ENCODE measurements at regions not wholly inside any gene's neighbourhood (a gene's known extent, or its start where the extent isn't known, plus 50 kb on each side); places are given as distances from the start of the nearest gene placed in this dataset.

DNA sequence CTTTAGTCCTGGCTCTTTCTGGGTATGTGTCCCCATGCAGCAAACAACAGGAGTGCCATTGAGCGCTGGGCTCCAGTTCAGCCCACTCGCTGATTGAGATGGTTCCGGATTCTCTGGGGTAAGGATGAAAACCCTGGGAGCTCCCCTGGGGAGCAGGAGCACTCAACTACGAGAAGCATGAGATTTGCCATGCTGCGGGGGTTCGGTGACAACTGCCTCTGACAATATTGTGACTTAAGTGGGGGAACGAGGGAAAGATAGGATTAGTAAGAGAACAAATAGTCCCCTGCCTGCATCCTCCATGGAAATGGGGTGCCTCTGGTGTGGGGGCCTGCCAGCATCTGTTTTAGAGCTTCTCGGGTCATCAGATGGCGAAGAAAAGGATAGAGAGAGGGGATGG lies 123.6 kb upstream of the IPO9 start:
- Histone ChIP-seq H3K9me3 (ENCODE audit: control insufficient read depth in 2 of 3, insufficient read depth in 1 of 3, low read length in 3 of 3) (no peaks in the 10 kb centered on the region), H3K27me3 (ENCODE audit: control insufficient read depth, insufficient read depth, low read length) (no peaks in the 10 kb centered on the region), H3K4me1 (ENCODE audit: control insufficient read depth in 2 of 3, insufficient read depth in 2 of 3, low read depth in 1 of 3, low read length in 3 of 3) (peaks cover 0 to 12% (median 7%) of the 10 kb centered on the region in 3 donors), H3K4me3 (ENCODE audit: low read length in 3 of 3) (no peak overlapping the region), H3K9ac (ENCODE audit: low read length in 3 of 3) (no peak overlapping the region), H3K27ac (ENCODE audit: low read depth in 2 of 2, low read length in 2 of 2) (no peak overlapping the region), H3K36me3 (ENCODE audit: control insufficient read depth in 2 of 3, insufficient read depth in 3 of 3, low read length in 3 of 3) (no peaks in the 10 kb centered on the region)
- intact Hi-C loops (cut with DNase I): loop anchor here (5.0 kb wide), 1 partner anchor 87 kb away; no protein-coding TSS in a partner anchor
- FAIRE-seq (no peak), DNase-seq (no peak)
- no peak for TF ChIP-seq CTCF (IDR thresholded peaks at IDR 0.05; ENCODE audit: borderline replicate concordance, extremely low read depth, insufficient read depth)

GRCh38 chr1:201706109-201706508 lies 122.8 kb upstream of the IPO9 start:
- no peak for TF ChIP-seq CTCF (IDR thresholded peaks at IDR 0.05; ENCODE audit: borderline replicate concordance, extremely low read depth, insufficient read depth)
- no peak overlapping the region for H3K9ac ChIP-seq (ENCODE audit: low read length in 3 of 3)
- H3K4me1 ChIP-seq (ENCODE audit: control insufficient read depth in 2 of 3, insufficient read depth in 2 of 3, low read depth in 1 of 3, low read length in 3 of 3): peaks cover 0 to 12% (median 7%) of the 10 kb centered on the region in 3 donors
- no peaks in the 10 kb centered on the region for H3K27me3 ChIP-seq (ENCODE audit: control insufficient read depth, insufficient read depth, low read length)
- intact Hi-C loops (cut with DNase I): loop anchor here (5.0 kb wide), 1 partner anchor 86 kb away; no protein-coding TSS in a partner anchor
- no peak overlapping the region for H3K4me3 ChIP-seq (ENCODE audit: low read length in 3 of 3)
- H3K9me3 ChIP-seq (ENCODE audit: control insufficient read depth in 2 of 3, insufficient read depth in 1 of 3, low read length in 3 of 3): no peaks in the 10 kb centered on the region
- FAIRE-seq (no peak), DNase-seq (no peak)
- no peak overlapping the region for H3K27ac ChIP-seq (ENCODE audit: low read depth in 2 of 2, low read length in 2 of 2)
- no peaks in the 10 kb centered on the region for H3K36me3 ChIP-seq (ENCODE audit: control insufficient read depth in 2 of 3, insufficient read depth in 3 of 3, low read length in 3 of 3)

GRCh38 chr1:201707027-201707426 lies 121.9 kb upstream of the IPO9 start:
- Histone ChIP-seq H3K27ac (ENCODE audit: low read depth in 2 of 2, low read length in 2 of 2) (no peak overlapping the region), H3K9ac (ENCODE audit: low read length in 3 of 3) (no peak overlapping the region), H3K4me1 (ENCODE audit: control insufficient read depth in 2 of 3, insufficient read depth in 2 of 3, low read depth in 1 of 3, low read length in 3 of 3) (peaks cover 0 to 12% (median 7%) of the 10 kb centered on the region in 3 donors), H3K27me3 (ENCODE audit: control insufficient read depth, insufficient read depth, low read length) (no peaks in the 10 kb centered on the region), H3K9me3 (ENCODE audit: control insufficient read depth in 2 of 3, insufficient read depth in 1 of 3, low read length in 3 of 3) (no peaks in the 10 kb centered on the region), H3K4me3 (ENCODE audit: low read length in 3 of 3) (no peak overlapping the region), H3K36me3 (ENCODE audit: control insufficient read depth in 2 of 3, insufficient read depth in 3 of 3, low read length in 3 of 3) (no peaks in the 10 kb centered on the region)
- TF ChIP-seq CTCF (IDR thresholded peaks at IDR 0.05; ENCODE audit: borderline replicate concordance, extremely low read depth, insufficient read depth): no peak
- FAIRE-seq (no peak), DNase-seq (no peak)
- intact Hi-C loops (cut with DNase I): loop anchor here (5.0 kb wide), 1 partner anchor 85 kb away; no protein-coding TSS in a partner anchor

DNA sequence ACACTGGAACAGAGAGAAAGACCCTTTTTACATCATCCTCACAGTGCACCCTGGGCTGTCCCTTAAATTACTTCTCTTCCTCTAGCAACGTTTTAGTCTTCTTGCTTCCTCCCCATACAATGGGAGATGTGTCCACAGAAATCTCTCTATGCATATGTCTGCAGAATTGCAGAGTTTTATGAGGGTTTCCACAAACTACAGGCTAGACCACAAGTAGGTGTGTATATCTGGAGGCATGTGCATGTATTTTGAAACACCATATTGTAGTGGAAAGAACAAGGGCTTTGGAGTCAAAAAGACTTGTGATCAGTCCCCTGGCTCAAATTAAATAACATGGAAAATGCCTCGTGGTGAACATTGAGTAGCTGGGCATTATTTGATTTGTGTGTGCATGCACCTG lies 121.3 kb upstream of the IPO9 start:
- no peaks in the 10 kb centered on the region for H3K36me3 ChIP-seq (ENCODE audit: control insufficient read depth in 2 of 3, insufficient read depth in 3 of 3, low read length in 3 of 3)

More for the DNA sequence above, 121.3 kb upstream of the IPO9 start:
- Histone ChIP-seq H3K9ac (ENCODE audit: low read length in 3 of 3) (no peak overlapping the region), H3K27ac (ENCODE audit: low read depth in 2 of 2, low read length in 2 of 2) (no peak overlapping the region), H3K4me3 (ENCODE audit: low read length in 3 of 3) (no peak overlapping the region), H3K4me1 (ENCODE audit: control insufficient read depth in 2 of 3, insufficient read depth in 2 of 3, low read depth in 1 of 3, low read length in 3 of 3) (peaks cover 0 to 12% (median 7%) of the 10 kb centered on the region in 3 donors), H3K27me3 (ENCODE audit: control insufficient read depth, insufficient read depth, low read length) (no peaks in the 10 kb centered on the region), H3K9me3 (ENCODE audit: control insufficient read depth in 2 of 3, insufficient read depth in 1 of 3, low read length in 3 of 3) (no peaks in the 10 kb centered on the region)
- TF ChIP-seq CTCF (IDR thresholded peaks at IDR 0.05; ENCODE audit: borderline replicate concordance, extremely low read depth, insufficient read depth): no peak
- FAIRE-seq: no peak
- DNase-seq: no peak
- intact Hi-C loops (cut with DNase I): loop anchor here (5.0 kb wide), 1 partner anchor 85 kb away; no protein-coding TSS in a partner anchor
